ENCODE measurements at regions not wholly inside any gene's neighbourhood (a gene's known extent, or its start where the extent isn't known, plus 50 kb on each side); places are given as distances from the start of the nearest gene placed in this dataset.
"Not testable (repeated sequence)": the region's sequence is repeated elsewhere in the genome, so short reads cannot be mapped to it uniquely, and the experiment has no call there.

- no peak for ATAC-seq
Measured at GRCh38 chr13:65275838-65276630, 1954.1 kb downstream of the PCDH9 start.

GRCh38 chr13:65275108-65275507 is 1955.0 kb downstream of the PCDH9 start:
- ATAC-seq, result no peak

- not testable (repeated sequence) for ATAC-seq
Measured at GRCh38 chr13:65273811-65274420, 1956.2 kb downstream of the PCDH9 start.

- ATAC-seq, result no peak
Measured at GRCh38 chr13:65268009-65268408, 1962.1 kb downstream of the PCDH9 start.

GRCh38 chr13:65265988-65266387 is 1964.1 kb downstream of the PCDH9 start:
- ATAC-seq, result no peak

GRCh38 chr13:65264066-65264465 is 1966.1 kb downstream of the PCDH9 start:
- peak; percentile 92 for ATAC-seq

- no peak for ATAC-seq
Measured at GRCh38 chr13:65260946-65261891, 1968.9 kb downstream of the PCDH9 start.

GRCh38 chr13:65240773-65241172 is 1989.4 kb downstream of the PCDH9 start:
- no peak for ATAC-seq

GRCh38 chr13:65236841-65237418 is 1993.2 kb downstream of the PCDH9 start:
- no peak for ATAC-seq

GRCh38 chr13:65217471-65217995 is 2012.6 kb downstream of the PCDH9 start:
- ATAC-seq, result no peak

- ATAC-seq, result not testable (repeated sequence)
Measured at GRCh38 chr13:65202845-65203244, 2027.3 kb downstream of the PCDH9 start.

GRCh38 chr13:65188721-65189120 is 2041.4 kb downstream of the PCDH9 start:
- no peak for ATAC-seq

- ATAC-seq, result no peak
Measured at GRCh38 chr13:65168026-65168425, 2062.1 kb downstream of the PCDH9 start.

GRCh38 chr13:65166675-65167074 is 2063.5 kb downstream of the PCDH9 start:
- ATAC-seq, result no peak

GRCh38 chr13:65159803-65160202 is 2070.3 kb downstream of the PCDH9 start:
- ATAC-seq, result no peak

GRCh38 chr13:65155861-65156260 is 2074.3 kb downstream of the PCDH9 start:
- no peak for ATAC-seq

GRCh38 chr13:65154661-65155447 is 2075.3 kb downstream of the PCDH9 start:
- no peak for ATAC-seq

- no peak for ATAC-seq
Measured at GRCh38 chr13:65149687-65150086, 2080.4 kb downstream of the PCDH9 start.

GRCh38 chr13:65143920-65144319 is 2086.2 kb downstream of the PCDH9 start:
- no peak for ATAC-seq

- no peak for ATAC-seq
Measured at GRCh38 chr13:65133094-65133493, 2097.0 kb downstream of the PCDH9 start.

GRCh38 chr13:65125236-65125635 is 2104.9 kb downstream of the PCDH9 start:
- no peak for ATAC-seq

- no peak for ATAC-seq
Measured at GRCh38 chr13:65112531-65112941, 2117.6 kb downstream of the PCDH9 start.
